Lower leg skin (tissue), 4 donors: ENCODE measurements at regions not wholly inside any gene's neighbourhood (a gene's known extent, or its start where the extent isn't known, plus 50 kb on each side); places are given as distances from the start of the nearest gene placed in this dataset.

Experiments
- DNase-seq, 2 donors: peaks; one replicate each; pipeline ENCODE4 v3.0.0-alpha.2; 2019; ENCODE audit warnings: low spot score in 2 of 2
- H3K4me3 ChIP-seq: fragments of 200-600 bp; sonication (generic); 2 replicates; pipeline ENCODE4 v1.5.1; 2017; ENCODE audit warnings: mild to moderate bottlenecking, low read depth; ENCODE audit not compliant: poor library complexity, severe bottlenecking
- POLR2A ChIP-seq, 2 donors: fragments of 450-650 bp; IDR thresholded peaks; one replicate each; pipeline ENCODE4 v1.6.1; 2016 to 2017; ENCODE audit warnings: antibody characterized with exemption in 2 of 2, mild to moderate bottlenecking in 1 of 2, moderate library complexity in 1 of 2
- WGBS, 2 donors: methylation state at CpG; one replicate each; pipeline ENCODE4 v1.1.5; 2018; 5-methylcytosine and 5-hydroxymethylcytosine counted together
- intact Hi-C: fragments of 100-400 bp; cut with DNase I; formaldehyde crosslinking; loops from one replicate; pipeline ENCODE4 v1.15.0; 2023; ENCODE audit warnings: low total_unique reads
- TF ChIP-seq, protein P1 (sequence below), 3 donors: fragments of 450-650 bp; IDR thresholded peaks; one replicate each; pipeline ENCODE4 v1.5.1; 2016; ENCODE audit warnings: antibody characterized with exemption in 3 of 3, mild to moderate bottlenecking in 3 of 3, moderate library complexity in 2 of 3

DNA sequence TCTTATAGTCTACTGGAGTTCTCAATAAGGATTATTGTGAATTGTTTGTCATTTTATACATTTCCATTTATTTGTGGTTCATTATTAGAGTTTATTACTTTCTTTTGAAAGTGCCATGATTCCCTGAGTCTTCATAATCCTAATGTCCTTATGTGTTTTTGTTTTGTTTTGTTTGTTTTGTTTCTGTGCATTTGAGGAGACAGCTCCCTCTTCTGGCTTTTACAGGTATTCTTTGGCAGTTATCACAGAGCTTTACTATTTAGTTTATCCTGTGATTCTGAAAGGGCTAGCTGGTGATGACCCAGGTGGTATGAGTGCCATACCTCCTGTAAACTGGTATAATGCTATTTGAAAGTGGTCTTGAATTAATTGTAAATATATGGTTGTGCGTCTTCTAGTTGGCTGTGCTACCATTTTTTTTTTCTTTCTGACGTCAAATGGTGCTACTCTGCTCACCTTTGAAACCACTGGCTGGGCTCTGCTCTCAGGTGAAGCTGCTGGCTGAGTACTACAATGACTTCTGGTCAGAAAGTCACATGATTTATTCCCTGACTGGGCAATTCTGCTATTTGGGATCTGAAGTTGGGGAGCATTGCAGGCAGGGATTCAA lies 751.2 kb downstream of the JRKL start:
- no peak for DNase-seq
- no peak for TF ChIP-seq POLR2A (IDR thresholded peaks at IDR 0.05)
- TF ChIP-seq, protein P1, sequence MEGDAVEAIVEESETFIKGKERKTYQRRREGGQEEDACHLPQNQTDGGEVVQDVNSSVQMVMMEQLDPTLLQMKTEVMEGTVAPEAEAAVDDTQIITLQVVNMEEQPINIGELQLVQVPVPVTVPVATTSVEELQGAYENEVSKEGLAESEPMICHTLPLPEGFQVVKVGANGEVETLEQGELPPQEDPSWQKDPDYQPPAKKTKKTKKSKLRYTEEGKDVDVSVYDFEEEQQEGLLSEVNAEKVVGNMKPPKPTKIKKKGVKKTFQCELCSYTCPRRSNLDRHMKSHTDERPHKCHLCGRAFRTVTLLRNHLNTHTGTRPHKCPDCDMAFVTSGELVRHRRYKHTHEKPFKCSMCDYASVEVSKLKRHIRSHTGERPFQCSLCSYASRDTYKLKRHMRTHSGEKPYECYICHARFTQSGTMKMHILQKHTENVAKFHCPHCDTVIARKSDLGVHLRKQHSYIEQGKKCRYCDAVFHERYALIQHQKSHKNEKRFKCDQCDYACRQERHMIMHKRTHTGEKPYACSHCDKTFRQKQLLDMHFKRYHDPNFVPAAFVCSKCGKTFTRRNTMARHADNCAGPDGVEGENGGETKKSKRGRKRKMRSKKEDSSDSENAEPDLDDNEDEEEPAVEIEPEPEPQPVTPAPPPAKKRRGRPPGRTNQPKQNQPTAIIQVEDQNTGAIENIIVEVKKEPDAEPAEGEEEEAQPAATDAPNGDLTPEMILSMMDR (IDR thresholded peaks at IDR 0.05) = no peak

DNA sequence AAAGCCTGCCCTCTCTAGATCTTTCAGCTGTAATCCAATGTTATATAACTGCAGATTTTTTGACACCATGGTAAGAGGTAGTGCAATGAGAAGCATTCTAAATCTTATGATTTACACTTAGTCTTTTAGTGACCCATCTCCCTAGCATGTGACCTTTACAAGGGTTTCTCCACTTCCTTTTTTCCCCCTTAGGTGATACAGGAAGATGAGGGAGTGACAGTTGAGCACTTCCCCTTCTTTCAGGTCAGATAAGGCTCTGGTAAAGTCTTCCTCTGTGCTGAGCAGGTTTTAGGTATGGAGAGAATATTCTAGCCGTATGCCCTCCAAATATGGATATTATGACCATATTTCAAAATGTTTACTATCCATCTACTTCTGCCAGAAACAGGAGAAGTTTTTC lies 753.6 kb downstream of the JRKL start:
- DNase-seq = no peak
- WGBS, 2 donors = 65 to 73% methylated on average over 1 of the region's 1 CpG
- no peak for TF ChIP-seq POLR2A (IDR thresholded peaks at IDR 0.05)
- TF ChIP-seq, protein P1 (IDR thresholded peaks at IDR 0.05) = no peak
- intact Hi-C loops = no loop called here
- no peak overlapping the region for H3K4me3 ChIP-seq

More for the DNA sequence above, 751.2 kb downstream of the JRKL start:
- WGBS, 2 donors = 47 to 59% methylated on average over 2 of the region's 2 CpGs
- intact Hi-C loops = no loop called here
- H3K4me3 ChIP-seq = no peak overlapping the region

DNA sequence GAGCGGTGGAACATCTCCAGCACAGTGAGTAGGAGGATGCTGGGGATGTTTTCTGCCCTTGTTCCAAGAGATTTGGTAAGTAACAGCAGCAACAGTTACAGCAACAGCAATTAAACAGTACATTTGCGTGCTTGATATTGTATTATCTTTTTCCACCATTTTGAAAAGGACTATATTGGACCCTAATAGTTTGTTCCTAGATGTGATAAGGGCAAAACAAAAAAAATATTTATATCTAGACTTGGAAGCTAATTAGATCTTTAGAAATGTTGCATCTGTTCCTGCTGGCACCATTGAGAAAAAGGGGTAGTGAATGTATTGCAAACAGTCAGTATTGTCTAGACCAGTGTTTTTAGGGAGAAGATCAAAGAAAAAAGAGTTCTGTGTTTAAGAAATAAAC lies 759.9 kb downstream of the JRKL start:
- DNase-seq = no peak
- intact Hi-C loops = no loop called here
- 89 to 91% methylated on average over 2 of the region's 2 CpGs for WGBS, 2 donors
- TF ChIP-seq, protein P1 (IDR thresholded peaks at IDR 0.05) = no peak
- TF ChIP-seq POLR2A (IDR thresholded peaks at IDR 0.05) = no peak
- H3K4me3 ChIP-seq = no peak overlapping the region

DNA sequence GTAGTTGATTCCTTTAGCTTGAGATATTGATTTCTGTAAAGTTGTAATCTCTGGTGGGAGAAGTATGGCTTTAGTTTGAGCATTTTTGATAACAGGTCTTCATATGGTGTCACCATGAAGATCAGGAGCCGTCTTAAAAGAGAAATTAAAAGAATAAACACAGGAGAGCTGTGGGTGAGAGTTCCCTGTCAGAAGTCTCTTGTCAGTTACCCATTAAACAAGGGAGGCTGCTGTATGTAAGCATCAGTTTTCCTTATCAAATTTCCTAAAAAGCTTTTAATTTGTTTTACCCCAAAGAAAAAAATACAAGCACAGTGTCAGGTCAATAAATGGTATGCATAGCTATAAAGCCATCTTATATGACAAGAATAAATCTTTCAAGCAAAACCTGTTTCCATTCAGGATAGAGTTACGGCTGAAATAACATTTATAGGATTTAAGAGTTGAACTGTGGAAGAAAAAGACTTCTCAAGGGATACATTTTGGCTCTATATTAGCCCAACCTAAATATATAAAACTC lies 767.5 kb downstream of the JRKL start:
- no peak for DNase-seq
- no peak overlapping the region for H3K4me3 ChIP-seq
- intact Hi-C loops = no loop called here
- TF ChIP-seq, protein P1 (IDR thresholded peaks at IDR 0.05) = no peak
- no peak for TF ChIP-seq POLR2A (IDR thresholded peaks at IDR 0.05)
- WGBS, 2 donors = 55 to 58% methylated on average over 2 of the region's 2 CpGs

DNA sequence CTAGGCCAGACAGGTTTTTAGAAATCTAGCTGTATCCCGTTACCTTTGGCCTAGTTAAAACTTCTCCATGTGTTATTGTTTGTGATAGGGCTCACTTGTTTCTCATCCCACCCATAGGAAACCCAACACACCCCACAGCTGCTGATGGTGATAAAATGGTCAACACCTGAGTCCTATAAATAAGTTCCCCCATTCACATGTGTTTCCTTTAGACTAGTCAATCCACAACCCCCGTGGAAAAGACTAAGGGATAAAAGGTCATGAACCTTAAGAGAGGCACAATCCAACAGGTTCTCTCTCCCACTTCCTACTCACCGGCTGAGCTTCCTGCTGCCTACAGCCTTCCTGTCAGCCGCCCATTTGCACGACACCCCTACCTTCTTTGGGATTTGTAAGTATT lies 768.4 kb downstream of the JRKL start:
- no peak overlapping the region for H3K4me3 ChIP-seq
- intact Hi-C loops = no loop called here
- 44 to 57% methylated on average over 5 of the region's 5 CpGs for WGBS, 2 donors
- DNase-seq = no peak
- TF ChIP-seq, protein P1 (IDR thresholded peaks at IDR 0.05) = no peak
- no peak for TF ChIP-seq POLR2A (IDR thresholded peaks at IDR 0.05)
